Ureter (tissue), 1 donor: ENCODE measurements at regions not wholly inside any gene's neighbourhood (a gene's known extent, or its start where the extent isn't known, plus 50 kb on each side); places are given as distances from the start of the nearest gene placed in this dataset.

Experiments used
- DNase-seq: peaks from one replicate; pipeline ENCODE4 v3.0.0-alpha.2; 2020; ENCODE audit warnings: low spot score
- donor health status: DM: yes; HTN: yes; CAD: no.

DNA sequence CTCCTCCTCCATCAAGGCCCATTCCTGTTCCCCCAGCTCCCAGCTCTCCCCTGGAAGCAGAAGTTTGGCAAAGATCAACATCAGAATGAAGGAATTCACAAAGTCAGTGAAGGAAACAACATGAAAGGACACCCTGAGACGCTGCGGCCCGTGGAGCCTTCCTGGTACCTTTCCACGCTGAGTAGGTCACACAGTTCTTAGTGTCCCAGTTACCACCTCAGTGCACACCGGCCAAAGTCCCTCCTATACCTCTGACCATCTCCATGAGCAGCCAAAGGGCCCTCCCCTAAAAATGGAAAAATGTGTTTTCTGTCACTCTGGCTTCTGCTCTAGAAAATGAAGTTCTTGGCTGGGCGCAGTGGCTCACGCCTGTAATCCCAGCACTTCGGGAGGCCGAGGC, 191.6 kb upstream of the AGAP1 start:
- no peak for DNase-seq

GRCh38 chr2:235303499-235304291, 190.1 kb upstream of the AGAP1 start:
- no peak for DNase-seq

GRCh38 chr2:235305678-235306077, 188.2 kb upstream of the AGAP1 start:
- no peak for DNase-seq

DNA sequence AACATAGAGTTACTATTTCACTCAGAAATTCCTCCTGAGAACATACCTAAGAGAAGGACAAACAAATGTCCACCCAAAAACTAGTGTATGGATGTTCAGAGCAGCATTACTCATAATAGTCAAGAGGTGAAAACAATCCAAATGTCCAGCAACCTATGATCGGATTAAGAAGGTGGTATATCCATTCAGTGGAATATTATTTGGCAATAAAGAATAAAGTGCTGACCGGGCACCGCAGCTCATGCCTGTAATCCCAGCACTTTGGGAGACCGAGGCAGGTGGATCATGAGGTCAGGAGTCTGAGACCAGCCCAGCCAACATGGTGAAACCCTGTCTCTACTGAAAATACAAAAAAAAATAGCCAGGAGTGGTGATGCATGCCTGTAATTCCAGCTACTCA, 182.8 kb upstream of the AGAP1 start:
- DNase-seq: no peak

DNA sequence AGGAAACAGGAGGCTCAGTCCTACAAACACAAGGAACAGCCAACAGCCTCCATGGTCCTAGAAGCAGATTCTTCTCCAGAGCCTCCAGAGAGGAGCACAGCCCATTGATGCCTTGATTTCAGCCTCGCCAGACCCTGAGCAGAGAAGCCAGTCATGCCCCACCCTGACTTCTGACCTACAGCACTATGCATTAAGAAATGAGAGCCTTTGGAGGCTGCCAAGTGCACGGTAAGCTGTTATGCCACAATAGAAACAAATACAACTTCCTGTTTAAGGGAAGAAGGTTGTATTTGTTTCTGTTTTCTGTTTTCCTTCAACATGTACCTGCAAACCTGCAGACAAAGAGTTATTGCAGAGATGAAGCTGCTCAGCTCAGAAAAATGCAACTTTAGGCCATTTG, 181.3 kb upstream of the AGAP1 start:
- no peak for DNase-seq

DNA sequence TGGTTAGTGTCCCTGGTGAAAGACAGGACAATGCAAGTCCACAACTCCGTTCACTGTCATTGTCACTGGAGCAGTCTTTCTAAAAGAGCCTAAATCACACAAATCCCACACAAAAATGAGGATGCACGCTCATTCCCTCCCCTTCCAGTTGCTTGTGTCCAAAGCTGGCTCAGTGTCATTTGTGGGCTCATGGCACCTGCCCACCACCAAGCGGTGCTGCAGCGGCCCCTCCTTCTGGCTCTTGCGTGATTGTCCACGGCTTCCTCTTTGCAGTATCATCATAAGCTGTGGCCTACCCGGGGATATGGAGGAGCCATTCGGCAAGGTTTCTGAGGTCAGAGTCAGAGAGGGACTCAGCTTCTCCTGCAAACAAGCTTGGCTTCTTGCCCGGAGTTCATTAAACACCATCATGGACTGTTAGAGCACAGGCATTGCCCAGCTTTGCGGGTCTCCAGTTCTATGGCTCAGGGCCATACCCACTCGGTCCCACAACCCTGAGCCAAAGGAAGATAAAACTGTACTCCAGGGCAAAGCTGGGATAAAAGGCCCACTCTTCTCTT, 179.4 kb upstream of the AGAP1 start:
- no peak for DNase-seq

- DNase-seq: no peak
Measured at GRCh38 chr2:235319095-235319494, 174.7 kb upstream of the AGAP1 start.

- no peak for DNase-seq
Measured at GRCh38 chr2:235320326-235320725, 173.5 kb upstream of the AGAP1 start.

GRCh38 chr2:235324324-235324723, 169.5 kb upstream of the AGAP1 start:
- no peak for DNase-seq

GRCh38 chr2:235325151-235325550, 168.7 kb upstream of the AGAP1 start:
- DNase-seq: no peak

DNA sequence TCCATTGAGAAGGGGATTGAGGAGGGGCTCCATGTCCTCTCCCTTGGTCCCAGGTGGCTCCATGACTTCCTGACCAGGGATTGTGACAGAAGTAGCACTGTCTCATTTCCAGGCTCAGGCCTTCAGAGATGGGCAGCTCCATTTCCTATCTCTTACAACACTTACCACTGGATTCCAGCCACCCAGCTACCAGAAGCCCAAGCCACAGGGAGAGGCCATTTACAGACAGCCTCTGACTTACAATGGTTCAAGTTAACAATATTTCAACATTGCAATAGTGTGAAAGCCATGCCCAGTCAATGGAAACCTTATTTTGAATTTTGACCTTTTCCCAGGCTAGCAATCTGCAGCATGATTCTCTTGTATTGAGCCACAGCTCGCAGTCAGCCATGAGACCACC, 164.9 kb upstream of the AGAP1 start:
- DNase-seq: no peak

DNA sequence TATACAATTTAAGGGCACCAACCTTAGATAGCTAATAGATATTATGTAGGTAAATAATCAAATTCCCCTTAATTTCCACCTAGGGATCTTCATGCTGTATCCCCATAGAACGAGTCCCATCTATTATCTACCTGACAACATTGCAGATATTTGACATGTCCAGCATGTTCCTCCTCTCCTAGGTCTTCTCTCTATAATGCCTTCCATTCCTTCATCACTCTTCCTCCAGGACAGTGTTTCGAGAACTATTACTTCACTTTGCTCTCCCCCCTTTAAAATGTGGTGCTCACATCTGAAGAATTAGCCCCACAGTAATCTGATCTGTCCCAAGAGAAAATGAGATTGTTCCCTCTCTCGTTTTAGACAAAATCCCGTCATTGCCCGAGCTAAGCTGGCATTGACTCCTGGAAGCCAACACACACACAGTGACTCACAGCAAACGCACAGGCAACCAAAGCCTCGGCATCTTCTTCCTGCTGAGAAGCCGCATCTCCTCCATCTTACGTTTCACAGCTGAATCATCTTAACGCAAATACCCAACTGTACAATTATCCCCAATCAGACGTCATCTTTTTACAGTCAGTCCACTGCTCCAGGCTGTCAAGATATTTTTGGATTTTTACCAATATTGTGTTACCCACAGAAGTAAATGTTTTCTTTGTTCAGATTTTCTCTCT, 162.9 kb upstream of the AGAP1 start:
- no peak for DNase-seq

DNA sequence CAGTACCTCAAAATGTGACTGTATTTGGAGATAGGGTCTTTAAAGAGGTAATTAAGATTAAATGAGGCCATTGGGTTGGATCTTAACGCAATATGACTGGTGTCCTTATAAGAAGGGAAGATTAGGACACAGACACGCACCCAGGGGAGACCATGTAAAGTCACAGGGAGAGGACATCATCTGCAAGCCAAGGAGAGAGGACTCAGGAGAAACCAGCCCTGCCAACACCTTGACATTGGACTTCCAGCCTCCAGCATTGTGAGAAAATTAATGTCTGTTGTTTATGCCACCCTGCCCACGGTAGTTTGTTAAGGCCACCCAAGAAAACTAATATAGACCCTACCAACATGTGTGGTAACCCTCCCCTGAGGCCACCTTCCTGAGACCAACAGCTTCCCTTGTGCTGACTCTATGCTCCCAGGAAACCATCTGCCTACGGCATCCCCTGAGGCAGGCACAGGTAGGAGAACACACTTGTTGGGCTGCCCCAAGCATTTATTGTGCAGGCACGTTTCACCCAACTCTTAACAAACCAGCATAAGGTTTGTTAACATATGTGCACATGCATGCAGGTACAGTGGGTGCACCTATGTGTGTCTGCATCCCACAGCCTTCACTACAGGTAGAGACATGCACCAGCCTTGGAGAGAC, 161.5 kb upstream of the AGAP1 start:
- no peak for DNase-seq

- DNase-seq: no peak
Measured at GRCh38 chr2:235333076-235333475, 160.8 kb upstream of the AGAP1 start.

DNA sequence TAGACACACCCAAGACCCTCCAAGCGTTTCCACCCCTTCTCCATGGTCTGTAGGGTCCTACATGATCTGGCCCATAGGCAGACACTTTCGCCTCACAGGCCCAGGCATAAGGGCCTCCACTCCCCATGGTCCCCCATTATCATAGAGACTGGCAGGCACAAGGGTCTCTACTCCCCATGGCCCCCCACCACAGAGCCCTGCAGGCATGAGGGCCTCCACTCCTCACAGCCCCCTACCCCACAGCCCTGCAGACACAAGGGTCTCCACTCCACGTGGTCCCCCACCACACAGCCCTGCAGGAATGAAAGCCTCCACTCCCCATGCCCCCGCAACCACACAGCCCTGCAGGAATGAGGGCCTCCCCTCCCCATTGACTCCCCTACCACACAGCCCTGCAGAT, 159.7 kb upstream of the AGAP1 start:
- no peak for DNase-seq

GRCh38 chr2:235343156-235343774, 150.6 kb upstream of the AGAP1 start:
- DNase-seq: no peak

DNA sequence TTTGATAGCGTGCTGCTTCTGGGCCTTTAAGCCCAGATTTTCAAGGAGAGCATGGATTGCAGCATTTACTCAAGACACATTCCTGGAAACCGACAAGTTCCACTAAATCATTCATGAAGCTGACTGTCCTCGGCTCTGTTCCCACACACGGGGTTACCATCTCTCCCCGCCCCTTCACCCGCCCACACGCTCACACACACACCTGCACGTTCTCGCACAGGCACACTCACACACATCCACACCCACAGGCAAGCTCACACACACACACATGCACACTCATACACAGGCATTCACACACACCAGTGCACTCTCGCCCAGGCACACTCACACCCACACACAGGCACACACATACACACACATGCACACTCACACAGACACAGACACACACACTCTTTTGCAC, 150.0 kb upstream of the AGAP1 start:
- DNase-seq: no peak

DNA sequence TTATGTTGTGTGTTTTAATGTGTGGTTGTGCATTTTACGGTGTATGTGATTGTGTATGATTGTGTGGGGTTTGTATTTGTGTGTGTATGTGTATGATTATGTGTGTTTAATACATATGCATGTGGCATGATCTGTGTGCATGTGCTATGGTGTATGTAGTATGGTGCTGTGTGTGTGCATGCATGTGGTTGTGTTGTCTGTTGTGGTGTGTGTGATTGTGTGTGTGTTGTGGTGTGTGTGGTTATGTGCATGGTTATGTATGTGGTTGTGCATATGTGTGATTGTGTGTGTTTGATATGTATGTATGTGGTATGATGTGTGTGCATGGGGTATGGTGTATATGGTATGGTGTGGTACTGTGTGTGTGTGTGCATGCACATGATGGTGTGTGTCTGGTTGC, 148.1 kb upstream of the AGAP1 start:
- no peak for DNase-seq

- DNase-seq: no peak
Measured at GRCh38 chr2:235347691-235348090, 146.2 kb upstream of the AGAP1 start.

GRCh38 chr2:235348329-235348728, 145.5 kb upstream of the AGAP1 start:
- no peak for DNase-seq

DNA sequence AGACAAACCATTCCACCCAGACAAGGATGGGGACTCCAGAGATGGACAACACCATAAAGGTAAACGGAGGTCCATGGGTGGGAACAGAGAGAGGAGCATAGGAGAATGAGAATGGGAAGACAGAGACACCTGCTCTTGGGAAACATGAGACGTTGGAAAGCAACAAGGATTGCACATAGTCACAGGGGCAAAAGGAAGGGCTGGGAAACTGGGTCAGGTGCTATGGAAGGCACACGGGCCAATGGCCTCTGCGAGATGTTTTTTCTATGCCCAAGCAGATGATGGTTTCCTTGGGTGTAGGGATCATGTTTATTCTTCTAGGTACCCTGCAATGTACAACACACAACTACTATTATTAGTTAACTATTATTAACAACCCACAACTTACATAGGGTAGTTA, 143.6 kb upstream of the AGAP1 start:
- no peak for DNase-seq

DNA sequence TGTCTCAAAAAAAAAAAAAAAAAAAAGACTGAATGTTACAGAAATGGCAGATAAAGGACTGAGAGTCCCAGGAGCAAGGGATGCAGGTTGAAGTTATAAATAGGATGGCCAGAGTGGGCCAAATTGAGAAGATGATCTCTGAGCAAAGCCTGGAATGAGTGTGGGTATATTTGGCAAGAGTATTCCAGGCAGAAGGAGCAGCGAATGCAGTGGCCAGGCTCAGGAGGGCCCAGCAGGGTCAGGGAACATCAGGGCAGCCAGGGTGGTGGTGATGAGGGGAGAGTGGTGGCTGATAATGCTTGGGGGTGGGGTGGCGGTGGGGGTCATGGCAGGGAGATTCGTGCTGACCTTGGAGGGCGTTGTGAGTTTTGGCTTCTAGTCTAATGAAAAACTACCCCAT, 141.3 kb upstream of the AGAP1 start:
- DNase-seq: no peak
